GM13977 (cell line): ENCODE measurements at regions not wholly inside any gene's neighbourhood (a gene's known extent, or its start where the extent isn't known, plus 50 kb on each side); places are given as distances from the start of the nearest gene placed in this dataset.

Source experiments
- DNase-seq: peaks from one replicate; pipeline ENCODE4 v3.0.0; 2012; ENCODE audit warnings: low spot score
- in situ Hi-C: fragments of 300-500 bp; cut with MboI; formaldehyde crosslinking; loops from one replicate; pipeline ENCODE4 v1.12.0; 2022; ENCODE audit warnings: low sequenced_read_pairs, low pct_unique_long_range_greater_than_20kb, mixed read lengths, inconsistent platforms; ENCODE audit not compliant: unreplicated experiment
- TF ChIP-seq, protein P1 (sequence below): IDR thresholded peaks from 2 replicates; pipeline ENCODE4 v1.5.1; 2012; ENCODE audit warnings: mild to moderate bottlenecking, control low read depth; ENCODE audit not compliant: insufficient read depth; ENCODE audit errors: extremely low read depth, missing control alignments

DNA sequence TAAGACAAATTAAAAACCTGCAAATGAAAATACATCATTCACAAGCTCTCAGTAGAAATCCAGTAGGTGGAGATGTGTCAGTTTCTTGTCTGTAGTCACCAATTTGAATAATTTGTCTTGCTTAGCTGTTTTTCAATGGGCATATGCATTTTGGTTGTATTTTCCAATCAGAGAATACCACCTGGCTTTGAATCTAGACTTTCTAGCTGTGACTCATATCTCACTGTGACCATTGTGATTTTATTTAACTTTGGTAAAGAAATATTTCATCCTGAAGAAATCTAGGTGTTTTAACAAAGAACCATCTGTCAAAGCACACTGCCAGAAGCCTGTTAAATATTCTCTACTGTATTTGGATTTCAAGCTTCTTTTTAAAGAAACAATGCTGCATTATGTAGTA, 1650.6 kb upstream of the IGFBP7 start:
- no peak for DNase-seq
- TF ChIP-seq, protein P1, sequence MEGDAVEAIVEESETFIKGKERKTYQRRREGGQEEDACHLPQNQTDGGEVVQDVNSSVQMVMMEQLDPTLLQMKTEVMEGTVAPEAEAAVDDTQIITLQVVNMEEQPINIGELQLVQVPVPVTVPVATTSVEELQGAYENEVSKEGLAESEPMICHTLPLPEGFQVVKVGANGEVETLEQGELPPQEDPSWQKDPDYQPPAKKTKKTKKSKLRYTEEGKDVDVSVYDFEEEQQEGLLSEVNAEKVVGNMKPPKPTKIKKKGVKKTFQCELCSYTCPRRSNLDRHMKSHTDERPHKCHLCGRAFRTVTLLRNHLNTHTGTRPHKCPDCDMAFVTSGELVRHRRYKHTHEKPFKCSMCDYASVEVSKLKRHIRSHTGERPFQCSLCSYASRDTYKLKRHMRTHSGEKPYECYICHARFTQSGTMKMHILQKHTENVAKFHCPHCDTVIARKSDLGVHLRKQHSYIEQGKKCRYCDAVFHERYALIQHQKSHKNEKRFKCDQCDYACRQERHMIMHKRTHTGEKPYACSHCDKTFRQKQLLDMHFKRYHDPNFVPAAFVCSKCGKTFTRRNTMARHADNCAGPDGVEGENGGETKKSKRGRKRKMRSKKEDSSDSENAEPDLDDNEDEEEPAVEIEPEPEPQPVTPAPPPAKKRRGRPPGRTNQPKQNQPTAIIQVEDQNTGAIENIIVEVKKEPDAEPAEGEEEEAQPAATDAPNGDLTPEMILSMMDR: no peak
- in situ Hi-C loops: no loop called here

DNA sequence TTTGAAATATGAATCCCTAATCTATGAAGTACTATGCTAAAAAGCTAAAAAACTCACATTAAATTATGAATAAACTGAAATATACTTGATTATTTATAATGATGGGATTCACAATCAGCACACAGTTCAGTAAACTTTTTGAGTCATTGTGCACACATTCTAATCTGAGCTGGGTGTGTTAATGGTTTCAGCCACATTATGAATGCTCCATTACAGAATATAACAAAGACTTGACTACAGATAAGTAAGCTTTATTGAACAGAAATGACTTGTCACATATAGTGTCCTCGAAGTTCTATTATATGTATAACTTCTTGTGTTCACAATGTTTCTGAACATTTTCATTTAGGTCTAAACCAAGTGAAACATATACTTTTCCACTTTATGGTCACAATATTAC, 1649.9 kb upstream of the IGFBP7 start:
- TF ChIP-seq, protein P1: no peak
- DNase-seq: no peak
- in situ Hi-C loops: no loop called here

DNA sequence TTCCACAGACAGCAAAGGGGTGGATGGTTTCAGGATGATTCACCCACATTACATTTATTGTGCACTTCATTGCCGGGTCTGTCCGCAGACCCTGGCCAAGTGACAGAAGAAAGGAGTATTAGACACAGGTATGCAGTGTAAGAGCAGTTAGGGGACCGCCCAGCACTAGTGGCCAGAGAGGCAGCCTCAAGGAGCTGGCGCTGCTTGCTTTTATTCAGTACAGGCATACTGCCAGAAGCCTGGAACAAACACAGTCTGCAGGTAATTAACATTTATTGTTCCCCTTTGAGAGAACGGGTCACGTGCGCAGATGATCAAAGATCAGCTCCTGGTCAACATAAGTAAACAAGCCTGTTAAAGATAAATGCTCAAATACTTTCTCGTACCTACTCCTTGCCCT, 1639.0 kb upstream of the IGFBP7 start:
- in situ Hi-C loops: no loop called here
- DNase-seq: no peak
- TF ChIP-seq, protein P1: no peak

DNA sequence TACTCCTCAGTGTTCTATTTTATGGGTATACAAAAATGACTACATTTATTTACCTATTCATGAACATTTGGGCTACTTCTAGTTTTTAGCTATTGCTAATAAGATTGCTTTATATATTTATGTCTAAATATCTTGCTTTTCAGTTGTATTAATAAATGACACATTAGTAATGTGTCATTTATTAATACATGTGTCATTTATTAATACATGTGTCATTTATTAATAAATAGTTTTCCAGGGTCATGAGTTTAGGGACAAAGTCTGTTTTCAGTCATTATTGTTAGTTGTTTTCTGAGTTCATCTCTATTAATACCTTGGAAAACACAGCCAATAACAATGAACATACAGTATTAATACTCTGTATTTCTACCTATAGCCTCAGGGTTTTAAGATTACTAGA, 1630.7 kb upstream of the IGFBP7 start:
- TF ChIP-seq, protein P1: no peak
- DNase-seq: no peak
- in situ Hi-C loops: no loop called here

DNA sequence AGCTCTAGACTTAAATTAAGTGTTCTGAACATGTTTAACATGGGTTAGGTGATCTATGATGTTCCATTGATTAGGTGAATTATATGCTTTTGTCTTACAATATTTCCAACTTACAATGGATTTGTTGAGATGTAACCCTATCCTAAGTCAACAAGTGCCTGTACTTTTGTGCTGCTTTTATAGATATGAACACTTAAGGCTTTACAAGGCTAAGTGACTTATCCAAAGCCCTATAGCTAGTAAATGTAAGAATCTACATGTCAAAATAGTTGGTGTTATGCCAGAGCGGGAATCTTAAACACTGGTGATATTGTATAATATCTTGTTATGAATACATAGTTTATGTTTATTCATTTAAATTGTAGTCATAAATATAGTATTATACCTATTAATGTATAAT, 1629.1 kb upstream of the IGFBP7 start:
- no peak for DNase-seq
- in situ Hi-C loops: no loop called here
- TF ChIP-seq, protein P1: no peak

DNA sequence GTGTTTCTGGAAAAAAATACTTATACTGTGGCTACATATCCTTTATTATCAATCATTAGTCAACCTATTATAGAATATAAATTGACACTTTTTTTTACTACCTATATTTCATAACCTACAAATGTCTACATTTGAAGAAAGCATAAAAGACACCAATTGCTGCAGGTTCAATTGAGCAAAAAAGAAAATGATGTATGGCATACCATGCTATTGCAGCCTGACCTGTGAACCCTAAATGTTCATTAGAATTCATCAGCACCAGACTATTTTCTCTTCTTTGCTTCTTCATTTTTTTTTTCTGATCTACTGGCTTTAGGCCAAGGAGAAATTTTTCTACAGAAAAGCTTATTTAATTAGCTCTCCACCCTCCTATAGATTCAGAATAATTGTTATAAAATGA, 1628.2 kb upstream of the IGFBP7 start:
- in situ Hi-C loops: no loop called here
- DNase-seq: no peak
- TF ChIP-seq, protein P1: no peak
